ENCODE measurements at regions not wholly inside any gene's neighbourhood (a gene's known extent, or its start where the extent isn't known, plus 50 kb on each side); places are given as distances from the start of the nearest gene placed in this dataset.

- POLR2A ChIA-PET = no interaction called here
Measured at GRCh38 chr16:54398986-54399385, 112.4 kb upstream of the IRX3 start.

DNA sequence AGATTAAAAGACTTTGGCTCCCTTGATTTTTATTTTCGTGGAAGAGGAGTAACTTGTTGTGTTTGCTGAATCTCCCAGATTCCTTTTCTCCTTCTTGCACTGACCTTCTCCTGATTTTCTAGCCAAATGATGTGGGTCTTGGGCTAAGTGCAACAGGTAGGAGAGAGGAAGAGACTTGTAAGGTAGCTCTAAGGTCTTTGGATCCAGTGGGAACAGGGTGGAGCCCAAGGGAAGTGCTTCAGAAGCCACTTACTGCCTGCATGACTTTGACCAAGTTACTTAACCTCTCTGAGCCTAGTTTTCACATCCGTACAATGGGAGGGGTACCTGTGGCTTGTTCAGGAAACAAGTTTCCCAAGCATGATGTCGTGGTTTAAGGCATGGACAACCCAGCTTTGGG lies 111.3 kb upstream of the IRX3 start:
- CTCF ChIA-PET = no interaction called here
- POLR2A ChIA-PET = no interaction called here

More at GRCh38 chr16:54398986-54399385, 112.4 kb upstream of the IRX3 start:
- CTCF ChIA-PET = no interaction called here

GRCh38 chr16:54397190-54397835 lies 110.7 kb upstream of the IRX3 start:
- ChIA-PET POLR2A (no interaction called here), CTCF (no interaction called here)

GRCh38 chr16:54389836-54390494 lies 103.4 kb upstream of the IRX3 start:
- ChIA-PET POLR2A (no interaction called here), CTCF (interaction anchor here (0.6 kb wide), 1 partner anchor 536 kb away, joined by 3 read pairs; no protein-coding TSS in a partner anchor)

DNA sequence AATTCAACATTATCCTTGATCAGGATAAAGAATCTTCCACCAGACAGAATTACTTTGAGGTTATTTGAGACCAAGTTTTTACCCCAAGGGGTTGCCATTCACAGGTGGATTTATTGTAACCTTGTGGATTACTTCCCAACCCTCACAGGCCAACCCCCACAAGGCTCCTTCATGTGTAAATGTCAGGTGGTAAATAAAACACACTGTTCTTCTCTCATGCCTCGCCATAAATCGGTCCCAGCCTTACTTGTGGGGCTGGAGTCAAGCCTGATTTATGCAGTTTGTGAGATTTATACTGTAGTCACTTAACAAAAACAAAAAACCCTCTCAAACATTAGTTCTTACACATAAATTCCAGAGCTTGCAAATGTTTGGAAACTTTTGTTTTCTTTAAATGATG lies 98.6 kb upstream of the IRX3 start:
- ChIA-PET CTCF (no interaction called here), POLR2A (no interaction called here)

DNA sequence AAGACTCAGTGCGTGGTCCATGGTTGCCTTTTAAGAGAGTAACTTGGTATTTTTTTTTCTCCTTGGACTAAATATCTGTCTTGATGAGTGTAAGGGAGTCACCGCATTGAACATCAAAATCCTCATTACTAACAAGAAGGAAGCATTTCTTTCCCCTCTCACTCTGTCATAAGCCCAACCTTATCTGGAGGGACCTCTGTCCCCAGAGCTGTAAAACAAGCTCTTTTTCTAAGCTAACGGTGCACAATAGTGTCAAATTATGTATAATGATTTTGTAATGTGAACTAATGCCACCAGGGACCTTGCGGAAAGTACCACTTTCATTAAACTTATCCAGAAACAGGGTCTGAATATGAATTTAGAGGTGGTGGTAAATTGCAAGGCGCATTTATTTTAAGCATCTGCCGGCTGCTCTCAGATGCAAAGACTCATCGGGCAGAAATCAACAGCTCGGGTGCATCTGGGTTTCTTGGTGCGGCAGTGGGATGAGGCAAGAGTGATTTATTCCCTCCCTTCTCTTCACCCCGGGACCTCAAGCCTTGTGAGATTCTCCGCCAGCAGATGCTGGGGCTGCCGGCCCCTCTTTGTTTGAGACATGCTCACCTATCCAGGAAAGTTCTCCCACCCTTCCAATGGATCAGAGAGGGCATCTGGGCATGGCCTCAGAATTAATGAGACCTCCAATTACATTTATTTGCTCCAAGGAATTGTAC lies 95.2 kb upstream of the IRX3 start:
- POLR2A ChIA-PET = no interaction called here
- CTCF ChIA-PET = no interaction called here

GRCh38 chr16:54375071-54375470 lies 88.5 kb upstream of the IRX3 start:
- ChIA-PET POLR2A (no interaction called here), CTCF (no interaction called here)

DNA sequence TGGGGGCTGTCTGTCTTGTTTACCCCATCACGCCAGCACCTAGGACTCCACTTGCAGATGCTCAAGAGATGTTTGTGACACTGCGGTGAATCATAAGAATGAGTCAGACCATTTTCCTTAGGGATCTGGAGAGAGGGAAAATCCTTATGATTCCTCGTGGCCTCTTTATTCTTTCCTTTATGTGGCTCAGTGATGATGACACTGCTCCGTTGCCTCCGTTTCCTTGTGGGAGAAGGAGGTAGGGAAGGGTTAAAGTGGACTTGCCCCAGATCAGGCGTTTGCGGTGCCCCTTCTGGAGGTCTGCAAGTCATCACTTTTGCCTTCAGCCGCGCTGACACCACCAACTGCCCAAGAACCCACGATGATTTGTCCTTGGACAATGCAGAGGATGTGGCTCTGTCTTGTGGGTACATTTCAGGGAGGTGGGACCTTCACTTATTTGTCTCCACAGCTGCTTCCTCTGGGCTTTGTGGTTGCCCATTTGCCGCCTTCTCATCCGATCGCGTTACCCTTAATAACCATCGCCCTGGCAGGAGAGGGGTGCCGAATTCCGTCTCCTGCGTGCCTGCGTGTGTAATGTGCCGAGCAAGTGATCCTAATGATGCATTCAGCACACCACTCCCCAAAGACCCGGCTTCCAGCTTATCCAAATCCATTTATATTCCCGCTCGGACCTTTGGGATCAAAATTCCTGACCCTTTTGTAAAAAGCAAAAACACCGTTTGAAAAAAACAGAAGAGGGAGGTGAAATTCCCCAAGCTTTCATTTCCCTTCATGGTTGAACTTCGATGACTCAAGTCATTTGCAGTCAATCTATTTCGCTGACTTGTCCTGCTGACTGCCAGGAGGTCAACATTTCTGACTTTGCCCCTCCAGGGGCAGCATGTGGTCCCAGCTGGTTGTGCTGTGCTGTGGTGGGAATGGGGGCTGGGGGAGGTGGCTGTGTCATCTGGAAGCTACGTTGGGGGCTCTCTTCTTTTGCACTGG lies 87.2 kb upstream of the IRX3 start:
- CTCF ChIA-PET = no interaction called here
- POLR2A ChIA-PET = no interaction called here

GRCh38 chr16:54370278-54371040 lies 83.9 kb upstream of the IRX3 start:
- POLR2A ChIA-PET = no interaction called here
- CTCF ChIA-PET = no interaction called here

GRCh38 chr16:54369861-54370260 lies 83.3 kb upstream of the IRX3 start:
- ChIA-PET CTCF (no interaction called here), POLR2A (no interaction called here)

DNA sequence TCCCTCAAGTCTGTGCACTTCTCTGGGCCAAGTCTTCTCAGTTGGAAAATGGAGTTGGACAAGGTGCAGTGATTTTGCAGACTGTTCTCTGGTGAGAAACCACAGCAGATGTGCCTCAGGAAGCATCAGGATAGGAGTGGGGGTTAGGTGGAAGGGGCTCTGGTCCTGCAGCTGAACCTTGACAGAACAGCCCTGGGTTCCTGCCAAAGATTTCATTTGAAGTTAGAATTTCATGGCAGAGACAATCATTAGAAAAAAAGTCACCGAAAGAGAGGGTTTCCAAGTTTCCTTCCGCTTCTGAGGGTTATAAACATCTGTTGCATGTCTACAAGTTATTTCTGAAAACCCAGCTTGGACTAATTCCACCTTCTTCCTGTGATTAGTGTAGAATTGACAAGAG lies 80.4 kb upstream of the IRX3 start:
- CTCF ChIA-PET = no interaction called here

DNA sequence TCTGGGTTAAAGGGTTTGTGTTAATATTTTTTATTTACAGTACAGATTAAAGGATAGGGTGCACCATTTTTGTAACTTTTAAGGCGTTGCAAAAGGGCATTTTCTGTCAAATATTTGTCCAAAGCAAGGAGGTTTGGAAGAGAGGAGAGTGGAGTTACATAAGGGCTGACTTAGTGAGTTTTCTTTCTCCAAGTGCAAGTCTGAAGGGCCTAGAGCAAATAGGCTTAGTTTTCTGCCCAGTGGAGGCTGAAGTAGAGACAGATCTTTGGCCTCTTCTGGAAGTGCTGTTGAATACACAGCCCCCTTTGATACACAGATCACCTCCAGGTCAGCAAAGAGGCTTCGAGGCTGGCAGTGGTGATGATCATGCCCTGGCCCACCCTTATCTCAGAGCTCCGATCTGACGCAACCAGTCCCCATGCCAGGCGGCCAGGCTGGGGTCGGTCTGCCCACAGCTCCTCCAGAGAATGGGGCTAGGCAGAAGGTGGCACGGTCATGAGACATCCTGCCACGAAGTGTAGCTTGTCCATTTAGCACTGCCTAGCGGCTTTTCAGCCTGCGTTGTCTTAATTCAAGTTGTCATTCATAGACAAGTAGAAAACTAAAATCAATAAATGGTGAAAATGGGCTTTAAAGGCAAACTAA lies 79.5 kb upstream of the IRX3 start:
- CTCF ChIA-PET = no interaction called here
- POLR2A ChIA-PET = no interaction called here

More for the DNA sequence above, 80.4 kb upstream of the IRX3 start:
- POLR2A ChIA-PET = no interaction called here

DNA sequence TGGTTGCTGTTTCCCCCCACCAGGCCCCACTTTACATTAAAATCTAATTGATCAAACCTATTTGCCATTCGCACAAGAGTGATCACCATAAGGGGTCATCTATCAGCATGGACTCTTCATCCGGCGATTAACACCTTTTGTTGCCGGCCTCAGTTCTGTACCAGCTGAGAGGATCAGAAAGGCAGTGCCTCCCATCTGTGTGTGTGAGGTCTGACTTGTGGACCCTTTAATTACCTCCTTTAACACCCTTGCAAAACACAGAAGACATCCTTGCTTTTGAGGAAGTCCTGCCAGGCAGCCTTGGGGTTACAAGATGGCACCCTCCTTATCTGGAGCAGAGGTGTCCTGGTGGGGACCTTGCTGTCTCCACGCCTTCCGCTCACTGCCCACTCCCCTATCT lies 77.2 kb upstream of the IRX3 start:
- ChIA-PET POLR2A (no interaction called here), CTCF (no interaction called here)

DNA sequence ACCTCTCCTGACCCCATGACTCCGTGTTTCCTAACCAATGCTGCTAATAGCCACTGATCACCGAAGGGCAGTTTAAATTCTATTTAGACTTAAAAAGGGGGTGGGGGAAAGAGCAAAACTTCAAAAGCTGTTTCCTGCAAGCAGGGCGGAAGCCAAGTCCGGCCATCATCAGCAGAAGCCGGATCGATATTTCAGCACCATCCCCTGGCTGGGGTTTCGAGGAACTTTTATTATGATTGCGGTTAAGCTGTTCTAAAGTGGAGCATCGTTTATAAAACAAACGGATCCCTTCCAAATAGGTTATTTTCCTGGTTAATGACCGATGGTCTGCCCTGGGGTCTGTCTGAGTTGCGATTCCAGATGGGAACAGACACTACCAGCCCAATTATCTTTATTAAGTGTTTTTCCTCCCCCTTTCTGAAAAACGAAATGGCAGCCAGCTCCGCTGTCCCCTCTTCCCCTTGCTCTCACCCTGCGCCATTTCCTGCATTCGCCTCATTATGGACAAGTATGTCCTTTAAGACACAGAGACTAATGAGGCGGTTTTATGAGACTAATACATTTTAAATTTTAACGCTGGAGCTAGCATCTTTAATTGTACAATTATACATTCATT lies 76.1 kb upstream of the IRX3 start:
- ChIA-PET POLR2A (no interaction called here), CTCF (no interaction called here)

DNA sequence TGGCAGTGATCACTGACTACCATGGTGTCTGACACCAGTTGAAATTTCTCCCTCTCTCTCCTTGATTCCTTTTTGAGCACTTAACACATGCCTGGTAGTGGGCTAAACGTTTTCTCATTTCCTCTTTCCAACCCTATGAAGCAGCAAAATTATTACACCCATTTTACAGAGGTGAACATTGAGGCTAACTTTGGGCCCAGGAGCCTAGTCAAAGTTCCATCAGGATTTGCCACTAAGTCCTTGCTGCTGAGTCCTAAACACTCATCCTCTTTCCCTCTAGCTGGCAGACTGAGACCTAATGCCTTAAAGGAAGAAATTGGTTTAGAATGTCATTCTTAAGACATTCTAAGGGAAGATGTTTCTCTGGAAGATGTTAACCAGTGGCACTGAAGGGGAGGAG lies 74.7 kb upstream of the IRX3 start:
- ChIA-PET CTCF (no interaction called here), POLR2A (no interaction called here)

- ChIA-PET POLR2A (no interaction called here), CTCF (no interaction called here)
Measured at GRCh38 chr16:54360681-54361080, 74.1 kb upstream of the IRX3 start.

DNA sequence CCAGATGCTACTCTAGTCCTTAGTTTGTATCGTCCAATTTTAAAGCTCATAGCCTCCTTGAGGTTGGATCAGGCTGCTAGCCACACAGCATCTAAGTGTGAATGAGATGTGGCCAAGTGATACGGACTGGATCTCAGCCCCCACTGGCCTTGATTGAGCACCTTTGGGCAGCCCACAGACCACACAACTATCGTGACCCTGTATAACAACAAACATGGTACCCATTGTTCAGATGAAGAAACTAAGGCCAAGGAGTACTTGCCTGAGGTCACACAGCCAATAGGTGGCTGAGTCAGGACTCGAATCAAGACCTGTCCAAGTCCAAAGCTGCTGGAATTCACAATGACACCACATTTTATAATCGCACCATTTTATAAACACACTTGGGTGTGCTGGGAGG lies 73.0 kb upstream of the IRX3 start:
- ChIA-PET CTCF (no interaction called here), POLR2A (no interaction called here)

DNA sequence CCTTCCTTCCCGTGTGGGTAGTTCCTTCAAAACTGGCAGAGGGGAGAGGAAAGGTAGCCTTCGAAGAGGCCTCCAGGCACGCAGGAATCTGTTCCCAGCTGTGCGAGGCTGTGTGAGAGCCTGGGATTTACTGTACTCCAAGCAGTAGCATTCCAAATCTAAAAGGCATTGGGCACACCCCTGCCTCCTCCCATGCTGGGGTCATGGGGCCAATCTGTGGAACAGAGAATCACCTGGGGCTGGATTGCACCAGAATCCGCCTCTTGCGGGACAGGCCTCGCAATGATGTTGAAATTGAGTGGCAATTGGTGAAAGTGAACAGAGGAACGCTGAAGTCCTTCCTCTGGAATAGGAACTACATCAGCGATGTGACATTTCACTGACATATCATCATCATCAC lies 72.5 kb upstream of the IRX3 start:
- CTCF ChIA-PET = no interaction called here
- POLR2A ChIA-PET = no interaction called here

- POLR2A ChIA-PET = no interaction called here
Measured at GRCh38 chr16:54356391-54356790, 69.8 kb upstream of the IRX3 start.

More at GRCh38 chr16:54356391-54356790, 69.8 kb upstream of the IRX3 start:
- CTCF ChIA-PET = no interaction called here

Measured in activated CD8-positive, alpha-beta memory T cell treated with anti-CD3 and anti-CD28 coated beads for 36 hours (primary cell).